Activated CD8-positive, alpha-beta T cell treated with anti-CD3 and anti-CD28 coated beads for 36 hours (primary cell): ENCODE measurements at regions not wholly inside any gene's neighbourhood (a gene's known extent, or its start where the extent isn't known, plus 50 kb on each side); places are given as distances from the start of the nearest gene placed in this dataset.

Source experiments
- ATAC-seq: fragments of 200-7000 bp; cut with Tn5 transposase; one replicate; pipeline ENCODE4 v1.10.0; 2021; ENCODE audit warnings: mild to moderate bottlenecking, moderate library complexity
- CTCF ChIA-PET: fragments of 350-600 bp; sonication (Branson Sonifier 250); formaldehyde crosslinking; loops from one replicate; lab custom pipeline; 2021; ENCODE audit warnings: antibody characterized with exemption; lab: Charles Lee
- POLR2A ChIA-PET: fragments of 350-600 bp; sonication (Branson Sonifier 250); formaldehyde crosslinking; loops from one replicate; lab custom pipeline; 2021; ENCODE audit warnings: antibody characterized with exemption; lab: Charles Lee
- DNase-seq: peaks from one replicate; pipeline ENCODE4 v3.0.0-alpha.2; 2020
- H3K27ac Mint-ChIP-seq: one replicate; pipeline ENCODE4 v1.8.0; 2021; ENCODE audit warnings: mild to moderate bottlenecking, mixed read lengths
- H3K27me3 Mint-ChIP-seq: one replicate; pipeline ENCODE4 v1.8.0; 2021; ENCODE audit warnings: mixed read lengths
- H3K36me3 Mint-ChIP-seq: one replicate; pipeline ENCODE4 v1.8.0; 2021; ENCODE audit warnings: low read depth, mixed read lengths
- H3K4me1 Mint-ChIP-seq: one replicate; pipeline ENCODE4 v1.8.0; 2021; ENCODE audit warnings: low read depth, mixed read lengths
- H3K4me3 Mint-ChIP-seq: one replicate; pipeline ENCODE4 v1.8.0; 2021; ENCODE audit warnings: mild to moderate bottlenecking, moderate library complexity, mixed read lengths
- H3K9me3 Mint-ChIP-seq: one replicate; pipeline ENCODE4 v1.8.0; 2021; ENCODE audit warnings: mixed read lengths
- CTCF ChIP-seq: fragments of 200-600 bp; IDR thresholded peaks from one replicate; pipeline ENCODE4 v1.8.0; 2022; ENCODE audit warnings: antibody characterized with exemption, mild to moderate bottlenecking
- intact Hi-C: fragments of 100-400 bp; cut with micrococcal nuclease; formaldehyde crosslinking; loops from one replicate; pipeline ENCODE4 v1.10.0; 2022

GRCh38 chr17:78305801-78306200, 54.1 kb downstream of the SOCS3 start:
- Mint-ChIP-seq H3K27me3 (no peaks in the 10 kb centered on the region), H3K9me3 (peaks cover 2% of the 10 kb centered on the region), H3K4me1 (no peaks in the 10 kb centered on the region), H3K36me3 (no peaks in the 10 kb centered on the region), H3K4me3 (no peak overlapping the region), H3K27ac (no peak overlapping the region)
- TF ChIP-seq CTCF: no peak
- CTCF ChIA-PET: interaction anchor here (0.9 to 2.1 kb wide), 3 partner anchors 17 to 116 kb away, joined by 3 to 8 read pairs (median 3); no protein-coding TSS in a partner anchor
- DNase-seq (no peak), ATAC-seq (no peak)
- POLR2A ChIA-PET: interaction anchor here (1.5 kb wide), 1 partner anchor 38 kb away, joined by 4 read pairs; no protein-coding TSS in a partner anchor
- intact Hi-C loops: no loop called here

- no peak overlapping the region for H3K27ac Mint-ChIP-seq
- intact Hi-C loops: no loop called here
- POLR2A ChIA-PET: interaction anchor here (1.5 kb wide), 1 partner anchor 9 kb away, joined by 9 read pairs; no protein-coding TSS in a partner anchor
- no peaks in the 10 kb centered on the region for H3K27me3 Mint-ChIP-seq
- H3K36me3 Mint-ChIP-seq: no peaks in the 10 kb centered on the region
- H3K4me3 Mint-ChIP-seq: no peak overlapping the region
- CTCF ChIA-PET: interaction anchor here (0.9 to 2.1 kb wide), 3 partner anchors 12 to 18 kb away, joined by 3 to 8 read pairs (median 3); no protein-coding TSS in a partner anchor
- no peaks in the 10 kb centered on the region for H3K4me1 Mint-ChIP-seq
- H3K9me3 Mint-ChIP-seq: peaks cover 2% of the 10 kb centered on the region
- ATAC-seq (no peak), DNase-seq (no peak)
- no peak for TF ChIP-seq CTCF
Measured at GRCh38 chr17:78304549-78305037, 55.3 kb downstream of the SOCS3 start.

- DNase-seq (no peak), ATAC-seq (no peak)
- intact Hi-C loops: no loop called here
- CTCF ChIA-PET: interaction anchor here (1.8 kb wide), 1 partner anchor 51 kb away, joined by 7 read pairs; no protein-coding TSS in a partner anchor
- no peak for TF ChIP-seq CTCF
- Mint-ChIP-seq H3K27me3 (no peaks in the 10 kb centered on the region), H3K4me1 (no peaks in the 10 kb centered on the region), H3K9me3 (peaks cover 2% of the 10 kb centered on the region), H3K4me3 (no peak overlapping the region), H3K36me3 (no peaks in the 10 kb centered on the region), H3K27ac (no peak overlapping the region)
- POLR2A ChIA-PET: no interaction called here
Measured at GRCh38 chr17:78302478-78302877, 57.4 kb downstream of the SOCS3 start.

- ChIA-PET CTCF (interaction anchor here (1.0 to 1.8 kb wide), 2 partner anchors 13 to 50 kb away, joined by 5 to 7 read pairs; no protein-coding TSS in a partner anchor), POLR2A (interaction anchor here (0.6 to 1.5 kb wide), 2 partner anchors 10 to 89 kb away, joined by 3 to 4 read pairs; no protein-coding TSS in a partner anchor)
- Mint-ChIP-seq H3K27me3 (no peaks in the 10 kb centered on the region), H3K36me3 (no peaks in the 10 kb centered on the region), H3K4me1 (no peaks in the 10 kb centered on the region), H3K9me3 (peaks cover 2% of the 10 kb centered on the region), H3K4me3 (no peak overlapping the region), H3K27ac (no peak overlapping the region)
- ATAC-seq (no peak), DNase-seq (no peak)
- no peak for TF ChIP-seq CTCF
- intact Hi-C loops: no loop called here
Measured at GRCh38 chr17:78301821-78302213, 58.1 kb downstream of the SOCS3 start.
